Neural progenitor cell (in vitro differentiated cells): ENCODE measurements at regions not wholly inside any gene's neighbourhood (a gene's known extent, or its start where the extent isn't known, plus 50 kb on each side); places are given as distances from the start of the nearest gene placed in this dataset.

Experiments
- DNase-seq: peaks from one replicate; pipeline ENCODE4 v3.0.0-alpha.2; 2016; ENCODE audit warnings: low spot score
- H2AFZ ChIP-seq: fragments of 200-600 bp; sonication (generic); replicated peaks from 2 replicates; pipeline ENCODE4 v1.6.1; 2016; ENCODE audit warnings: antibody characterized with exemption
- H3F3A ChIP-seq: fragments of 200-600 bp; sonication (generic); 2 replicates; pipeline ENCODE4 v1.6.1; 2016; ENCODE audit warnings: antibody characterized with exemption, low read depth
- H3K27ac ChIP-seq: fragments of 200-600 bp; sonication (generic); 2 replicates; pipeline ENCODE4 v1.5.1; 2016; ENCODE audit warnings: mild to moderate bottlenecking
- H3K27me3 ChIP-seq: fragments of 200-600 bp; sonication (generic); 2 replicates; pipeline ENCODE4 v1.6.1; 2016; ENCODE audit warnings: mild to moderate bottlenecking, moderate library complexity
- H3K36me3 ChIP-seq: fragments of 200-600 bp; sonication (generic); 2 replicates; pipeline ENCODE4 v1.5.1; 2016
- H3K4me1 ChIP-seq: fragments of 200-600 bp; sonication (generic); 2 replicates; pipeline ENCODE4 v1.6.1; 2016; ENCODE audit warnings: mixed run types
- H3K4me2 ChIP-seq: fragments of 200-600 bp; sonication (generic); 2 replicates; pipeline ENCODE4 v1.6.1; 2016
- H3K4me3 ChIP-seq: fragments of 200-600 bp; sonication (generic); 2 replicates; pipeline ENCODE4 v1.5.1; 2016
- H3K79me2 ChIP-seq: fragments of 200-600 bp; sonication (generic); 2 replicates; pipeline ENCODE4 v1.6.1; 2016; ENCODE audit warnings: low read depth
- H3K9ac ChIP-seq: fragments of 200-600 bp; sonication (generic); 2 replicates; pipeline ENCODE4 v1.6.1; 2016
- H3K9me3 ChIP-seq: fragments of 200-600 bp; sonication (generic); 2 replicates; pipeline ENCODE4 v1.5.1; 2016; ENCODE audit warnings: low read depth
- H4K20me1 ChIP-seq: fragments of 200-600 bp; sonication (generic); 2 replicates; pipeline ENCODE4 v1.6.1; 2016; ENCODE audit warnings: low read depth
- H3K27ac Mint-ChIP-seq: 3 replicates; pipeline ENCODE4 v1.8.0; 2021; ENCODE audit warnings: mixed read lengths
- H3K27me3 Mint-ChIP-seq: 2 replicates; pipeline ENCODE4 v1.8.0; 2022; ENCODE audit warnings: low read depth, mild to moderate bottlenecking, inconsistent platforms, moderate library complexity, mixed read lengths; ENCODE audit not compliant: insufficient read depth
- H3K36me3 Mint-ChIP-seq: 3 replicates; pipeline ENCODE4 v1.8.0; 2021; ENCODE audit warnings: mixed read lengths
- H3K4me1 Mint-ChIP-seq: 3 replicates; pipeline ENCODE4 v1.8.0; 2021; ENCODE audit warnings: mixed read lengths
- H3K4me3 Mint-ChIP-seq: 3 replicates; pipeline ENCODE4 v1.8.0; 2021; ENCODE audit warnings: mild to moderate bottlenecking, moderate library complexity, mixed read lengths
- H3K9me3 Mint-ChIP-seq: 3 replicates; pipeline ENCODE4 v1.8.0; 2020; ENCODE audit warnings: mixed read lengths
- EZH2 ChIP-seq: fragments of 200-600 bp; sonication (generic); IDR thresholded peaks from 2 replicates; pipeline ENCODE4 v1.6.1; 2017; ENCODE audit warnings: antibody characterized with exemption, mild to moderate bottlenecking, moderate library complexity
- EZH2phosphoT487 ChIP-seq: fragments of 200-600 bp; sonication (generic); IDR thresholded peaks from 2 replicates; pipeline ENCODE4 v1.6.1; 2017; ENCODE audit warnings: antibody characterized with exemption
- TF ChIP-seq, protein P1 (sequence below): fragments of 200-600 bp; sonication (generic); IDR thresholded peaks from 2 replicates; pipeline ENCODE4 v1.5.1; 2017; ENCODE audit warnings: antibody characterized with exemption, mild to moderate bottlenecking

DNA sequence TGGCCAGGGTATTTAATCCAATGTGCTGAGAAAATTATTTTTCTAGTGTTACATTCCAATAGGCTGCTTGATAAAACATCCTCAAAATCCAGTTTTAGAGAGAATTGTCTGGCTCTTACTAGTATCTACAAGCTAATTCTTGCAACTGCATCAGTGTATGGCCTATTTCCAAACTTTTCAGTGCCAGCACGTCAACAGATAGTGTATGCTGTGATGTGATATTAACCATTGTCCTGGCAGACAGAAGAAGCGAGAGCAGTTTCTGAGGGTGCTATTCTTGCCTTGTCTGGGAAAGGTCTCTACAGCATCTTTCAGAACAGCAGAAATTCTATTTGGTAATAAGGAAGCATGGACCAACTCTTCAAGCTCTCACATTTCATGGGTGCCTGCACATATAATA lies 174.2 kb upstream of the CDH12 start:
- no peaks in the 10 kb centered on the region for H3K79me2 ChIP-seq
- Mint-ChIP-seq H3K4me1 (peaks cover 3% of the 10 kb centered on the region), H3K27me3 (no peaks in the 10 kb centered on the region), H3K36me3 (no peaks in the 10 kb centered on the region), H3K4me3 (no peak overlapping the region), H3K27ac (no peak overlapping the region), H3K9me3 (no peaks in the 10 kb centered on the region)
- TF ChIP-seq, protein P1, sequence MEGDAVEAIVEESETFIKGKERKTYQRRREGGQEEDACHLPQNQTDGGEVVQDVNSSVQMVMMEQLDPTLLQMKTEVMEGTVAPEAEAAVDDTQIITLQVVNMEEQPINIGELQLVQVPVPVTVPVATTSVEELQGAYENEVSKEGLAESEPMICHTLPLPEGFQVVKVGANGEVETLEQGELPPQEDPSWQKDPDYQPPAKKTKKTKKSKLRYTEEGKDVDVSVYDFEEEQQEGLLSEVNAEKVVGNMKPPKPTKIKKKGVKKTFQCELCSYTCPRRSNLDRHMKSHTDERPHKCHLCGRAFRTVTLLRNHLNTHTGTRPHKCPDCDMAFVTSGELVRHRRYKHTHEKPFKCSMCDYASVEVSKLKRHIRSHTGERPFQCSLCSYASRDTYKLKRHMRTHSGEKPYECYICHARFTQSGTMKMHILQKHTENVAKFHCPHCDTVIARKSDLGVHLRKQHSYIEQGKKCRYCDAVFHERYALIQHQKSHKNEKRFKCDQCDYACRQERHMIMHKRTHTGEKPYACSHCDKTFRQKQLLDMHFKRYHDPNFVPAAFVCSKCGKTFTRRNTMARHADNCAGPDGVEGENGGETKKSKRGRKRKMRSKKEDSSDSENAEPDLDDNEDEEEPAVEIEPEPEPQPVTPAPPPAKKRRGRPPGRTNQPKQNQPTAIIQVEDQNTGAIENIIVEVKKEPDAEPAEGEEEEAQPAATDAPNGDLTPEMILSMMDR, result no peak
- TF ChIP-seq EZH2phosphoT487, result no peak
- no peak for TF ChIP-seq EZH2
- H3K36me3 ChIP-seq, result no peaks in the 10 kb centered on the region
- H3F3A ChIP-seq, result no peaks in the 10 kb centered on the region
- H2AFZ ChIP-seq, result no peak overlapping the region
- no peaks in the 10 kb centered on the region for H3K27me3 ChIP-seq
- no peak overlapping the region for H3K9ac ChIP-seq
- H3K4me2 ChIP-seq, result no peak overlapping the region
- no peak overlapping the region for H3K27ac ChIP-seq
- no peaks in the 10 kb centered on the region for H4K20me1 ChIP-seq
- DNase-seq, result no peak
- no peak overlapping the region for H3K4me3 ChIP-seq
- no peaks in the 10 kb centered on the region for H3K9me3 ChIP-seq
- H3K4me1 ChIP-seq, result no peaks in the 10 kb centered on the region

DNA sequence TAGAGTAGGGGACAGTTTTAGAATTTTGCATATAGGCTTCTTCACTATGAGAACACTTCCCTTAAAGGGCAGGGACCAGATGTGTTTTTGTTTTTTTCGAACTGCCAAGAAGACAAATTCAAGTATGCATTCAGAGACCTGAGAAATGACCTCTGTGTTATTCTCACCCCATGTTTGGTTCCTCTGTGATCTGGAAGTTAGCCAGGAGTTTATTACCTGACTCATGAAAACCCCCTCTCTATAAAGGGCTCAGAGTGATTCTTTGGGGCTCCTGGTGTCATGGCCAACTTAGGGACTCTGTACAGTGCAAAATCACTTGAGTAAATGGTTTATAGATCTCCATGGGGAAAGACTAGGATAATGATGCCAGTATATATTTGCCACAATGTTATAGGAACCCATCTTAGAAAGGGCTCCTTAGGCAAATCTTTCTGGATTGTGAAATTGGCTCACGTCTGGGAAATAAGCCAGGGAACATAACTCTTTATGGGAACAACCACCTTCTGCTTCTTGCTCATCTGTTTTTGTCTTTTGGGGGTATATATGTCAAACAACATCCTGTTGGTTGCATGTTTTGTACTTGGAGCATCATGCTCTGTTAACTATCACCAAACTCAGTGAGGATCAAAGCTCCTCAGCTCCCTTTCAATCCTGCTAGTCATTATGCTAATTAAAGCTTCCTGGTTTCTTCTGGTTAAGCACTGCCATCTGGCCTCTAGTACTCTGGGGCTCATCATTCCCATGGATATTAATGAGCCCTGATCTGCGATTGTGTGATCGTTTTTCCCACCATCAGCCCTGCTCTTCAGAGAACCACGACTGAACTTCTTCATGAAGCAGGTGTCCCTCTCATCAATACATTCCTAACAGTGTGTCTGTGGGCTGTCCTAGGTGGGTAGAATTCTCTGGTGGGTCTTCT lies 173.4 kb upstream of the CDH12 start:
- Histone ChIP-seq H3K4me2 (no peak overlapping the region), H3K36me3 (no peaks in the 10 kb centered on the region), H3K79me2 (no peaks in the 10 kb centered on the region), H3K27me3 (no peaks in the 10 kb centered on the region), H2AFZ (no peak overlapping the region), H3K4me3 (no peak overlapping the region), H3K4me1 (no peaks in the 10 kb centered on the region), H3K27ac (no peak overlapping the region), H3K9me3 (no peaks in the 10 kb centered on the region), H3K9ac (no peak overlapping the region), H3F3A (no peaks in the 10 kb centered on the region), H4K20me1 (no peaks in the 10 kb centered on the region)
- TF ChIP-seq, protein P1, result no peak
- TF ChIP-seq EZH2phosphoT487 (no peak), EZH2 (no peak)
- Mint-ChIP-seq H3K27ac (no peak overlapping the region), H3K36me3 (no peaks in the 10 kb centered on the region), H3K27me3 (no peaks in the 10 kb centered on the region), H3K9me3 (no peaks in the 10 kb centered on the region), H3K4me1 (peaks cover 3% of the 10 kb centered on the region), H3K4me3 (no peak overlapping the region)
- no peak for DNase-seq

DNA sequence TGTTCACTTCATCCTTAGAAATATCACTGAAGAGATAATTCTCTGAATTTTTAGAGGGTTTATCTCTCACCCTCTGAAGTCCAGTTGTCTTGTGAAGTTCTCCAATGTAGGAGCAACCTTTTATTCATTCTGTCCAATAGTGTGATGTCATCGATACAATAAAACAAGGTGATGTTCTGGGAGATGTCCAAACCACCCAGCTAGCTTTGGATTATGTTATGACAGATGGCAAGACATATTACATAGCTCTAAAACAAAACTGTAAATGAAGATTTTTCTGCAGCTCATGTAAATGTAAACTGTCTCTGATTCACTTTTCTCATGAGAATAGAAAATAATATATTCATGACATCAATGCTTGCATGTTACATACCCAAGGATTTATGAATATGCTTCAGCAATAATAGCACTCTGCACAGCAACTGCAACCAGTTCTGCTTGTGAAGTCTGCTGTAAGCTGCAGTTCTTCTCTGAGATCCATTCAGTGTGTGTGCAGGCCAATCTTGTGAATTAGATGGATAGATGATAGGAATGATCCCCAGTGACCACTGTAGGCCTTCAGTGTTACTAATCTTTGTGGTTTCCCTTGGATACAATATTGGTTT lies 172.6 kb upstream of the CDH12 start:
- no peak overlapping the region for H3K4me3 ChIP-seq
- DNase-seq, result no peak
- TF ChIP-seq, protein P1, result no peak
- no peak for TF ChIP-seq EZH2phosphoT487
- no peak for TF ChIP-seq EZH2
- no peaks in the 10 kb centered on the region for H3K36me3 ChIP-seq
- H3F3A ChIP-seq, result no peaks in the 10 kb centered on the region
- H3K9me3 ChIP-seq, result no peaks in the 10 kb centered on the region
- Mint-ChIP-seq H3K4me1 (peaks cover 3% of the 10 kb centered on the region), H3K36me3 (no peaks in the 10 kb centered on the region), H3K27me3 (no peaks in the 10 kb centered on the region), H3K4me3 (no peak overlapping the region), H3K9me3 (no peaks in the 10 kb centered on the region), H3K27ac (no peak overlapping the region)
- no peaks in the 10 kb centered on the region for H4K20me1 ChIP-seq
- H3K4me2 ChIP-seq, result no peak overlapping the region
- no peaks in the 10 kb centered on the region for H3K4me1 ChIP-seq
- no peaks in the 10 kb centered on the region for H3K79me2 ChIP-seq
- no peak overlapping the region for H3K9ac ChIP-seq
- no peak overlapping the region for H2AFZ ChIP-seq
- no peak overlapping the region for H3K27ac ChIP-seq
- H3K27me3 ChIP-seq, result no peaks in the 10 kb centered on the region
